Sigmoid colon (tissue), 6 donors: ENCODE measurements at regions not wholly inside any gene's neighbourhood (a gene's known extent, or its start where the extent isn't known, plus 50 kb on each side); places are given as distances from the start of the nearest gene placed in this dataset.
"Not testable (repeated sequence)": the region's sequence is repeated elsewhere in the genome, so short reads cannot be mapped to it uniquely, and the experiment has no call there.

Source experiments
- DNase-seq: peaks from one replicate; pipeline ENCODE4 v3.0.0-alpha.2; 2019
- H3K27ac ChIP-seq, 4 donors: fragments of 200-600 bp; sonication (generic); one replicate each; pipeline ENCODE4 v1.5.1; 2016 to 2019; ENCODE audit warnings: mild to moderate bottlenecking in 1 of 4
- H3K27me3 ChIP-seq, 3 donors: fragments of 200-600 bp; sonication (generic); one replicate each; pipeline ENCODE4 v1.5.1; 2019; ENCODE audit warnings: mild to moderate bottlenecking in 1 of 3
- H3K36me3 ChIP-seq, 4 donors: fragments of 200-600 bp; sonication (generic); one replicate each; pipeline ENCODE4 v1.5.1; 2016 to 2019
- H3K4me1 ChIP-seq, 4 donors: fragments of 200-600 bp; sonication (generic); one replicate each; pipeline ENCODE4 v1.5.1; 2017 to 2019
- H3K4me3 ChIP-seq, 4 donors: fragments of 200-600 bp; sonication (generic); one replicate each; pipeline ENCODE4 v1.5.1; 2017 to 2019; ENCODE audit warnings: mild to moderate bottlenecking in 2 of 4, moderate library complexity in 1 of 4
- H3K9me3 ChIP-seq, 4 donors: fragments of 200-600 bp in 3 of 4; sonication (generic) in 3 of 4; one replicate each; pipeline versions ENCODE4 v1.5.1 to v1.6.1; 2013 to 2019
- CTCF ChIP-seq, 4 experiments: fragments of 450-650 bp in 3 of 4; fragments of 200-600 bp in 1 of 4; IDR thresholded peaks; one replicate each; pipeline ENCODE4 v1.5.1; 2016 to 2019; ENCODE audit warnings: antibody characterized with exemption in 4 of 4, mild to moderate bottlenecking in 3 of 4, moderate library complexity in 2 of 4
- EP300 ChIP-seq, 4 donors: sonication (generic); formaldehyde crosslinking; IDR thresholded peaks; one replicate each; pipeline ENCODE4 v1.6.1; 2017; ENCODE audit warnings: antibody characterized with exemption in 4 of 4
- POLR2A ChIP-seq, 2 donors: fragments of 450-650 bp; IDR thresholded peaks; one replicate each; pipeline ENCODE4 v1.6.1; 2016; ENCODE audit warnings: antibody characterized with exemption in 2 of 2, mild to moderate bottlenecking in 2 of 2, moderate library complexity in 2 of 2
- POLR2AphosphoS5 ChIP-seq, 4 donors: sonication (generic); formaldehyde crosslinking; IDR thresholded peaks; one replicate each; pipeline ENCODE4 v1.6.1; 2017; ENCODE audit warnings: antibody characterized with exemption in 4 of 4
- WGBS, 2 donors: extraction: QIAGEN DNeasy Blood & Tissue Kit; methylation state at CpG; one replicate each; pipeline ENCODE4 v1.1.7; 2013; 5-methylcytosine and 5-hydroxymethylcytosine counted together
- intact Hi-C: fragments of 100-400 bp; cut with DNase I; formaldehyde crosslinking; loops from one replicate; pipeline ENCODE4 v1.15.1; 2023
- donor health status: healthy with polysubstance abuse.
- donor health status: healthy.

GRCh38 chr14:101665478-101666078, 95.9 kb upstream of the PPP2R5C start:
- peaks cover 0 to 26% (median 12%) of the 10 kb centered on the region in 3 donors for H3K27me3 ChIP-seq
- DNase-seq, result no peak
- no peaks in the 10 kb centered on the region for H3K4me1 ChIP-seq
- no peak overlapping the region for H3K27ac ChIP-seq
- intact Hi-C loops, result no loop called here
- peaks cover 0 to 4% (median 3%) of the 10 kb centered on the region in 4 donors for H3K9me3 ChIP-seq
- H3K36me3 ChIP-seq, result no peaks in the 10 kb centered on the region
- H3K4me3 ChIP-seq, result no peak overlapping the region
- TF ChIP-seq CTCF (IDR thresholded peaks at IDR 0.05) (peak in 1 of 4 experiments; percentile 16), POLR2A (IDR thresholded peaks at IDR 0.05) (no peak), EP300 (IDR thresholded peaks at IDR 0.05) (no peak), POLR2AphosphoS5 (IDR thresholded peaks at IDR 0.05) (no peak)
- 37 to 50% methylated on average over 3 of the region's 3 CpGs for WGBS, 2 donors

- Histone ChIP-seq H3K4me1 (no peaks in the 10 kb centered on the region), H3K27ac (no peak overlapping the region), H3K4me3 (no peak overlapping the region), H3K9me3 (peaks cover 0 to 4% (median 3%) of the 10 kb centered on the region in 4 donors), H3K27me3 (peaks cover 0 to 26% (median 12%) of the 10 kb centered on the region in 3 donors), H3K36me3 (no peaks in the 10 kb centered on the region)
- no peak for DNase-seq
- 84 to 89% methylated on average over 16 of the region's 16 CpGs for WGBS, 2 donors
- TF ChIP-seq POLR2A (IDR thresholded peaks at IDR 0.05) (no peak), CTCF (IDR thresholded peaks at IDR 0.05) (no peak), EP300 (IDR thresholded peaks at IDR 0.05) (no peak), POLR2AphosphoS5 (IDR thresholded peaks at IDR 0.05) (no peak)
- intact Hi-C loops, result no loop called here
These were observed 95.2 kb upstream of the PPP2R5C start for GRCh38 chr14:101666264-101666663.

GRCh38 chr14:101669629-101670028, 91.9 kb upstream of the PPP2R5C start:
- H3K36me3 ChIP-seq, result no peaks in the 10 kb centered on the region
- DNase-seq, result no peak
- H3K27me3 ChIP-seq, result peaks cover 0 to 26% (median 12%) of the 10 kb centered on the region in 3 donors
- intact Hi-C loops, result no loop called here
- H3K27ac ChIP-seq, result no peak overlapping the region
- peaks cover 0 to 4% (median 3%) of the 10 kb centered on the region in 4 donors for H3K9me3 ChIP-seq
- no peak for TF ChIP-seq CTCF (IDR thresholded peaks at IDR 0.05)
- TF ChIP-seq POLR2AphosphoS5 (IDR thresholded peaks at IDR 0.05), result no peak
- TF ChIP-seq POLR2A (IDR thresholded peaks at IDR 0.05), result no peak
- TF ChIP-seq EP300 (IDR thresholded peaks at IDR 0.05), result no peak
- H3K4me1 ChIP-seq, result no peaks in the 10 kb centered on the region
- H3K4me3 ChIP-seq, result no peak overlapping the region

- no peak overlapping the region for H3K4me3 ChIP-seq
- TF ChIP-seq POLR2A (IDR thresholded peaks at IDR 0.05) (no peak), POLR2AphosphoS5 (IDR thresholded peaks at IDR 0.05) (no peak), CTCF (IDR thresholded peaks at IDR 0.05) (no peak), EP300 (IDR thresholded peaks at IDR 0.05) (no peak)
- no peak for DNase-seq
- H3K4me1 ChIP-seq, result no peaks in the 10 kb centered on the region
- 65 to 75% methylated on average over 5 of the region's 5 CpGs for WGBS, 2 donors
- intact Hi-C loops, result no loop called here
- no peaks in the 10 kb centered on the region for H3K36me3 ChIP-seq
- no peak overlapping the region for H3K27ac ChIP-seq
- peaks cover 0 to 4% (median 2%) of the 10 kb centered on the region in 4 donors for H3K9me3 ChIP-seq
- H3K27me3 ChIP-seq, result no peaks in the 10 kb centered on the region
These were observed 87.6 kb upstream of the PPP2R5C start for GRCh38 chr14:101673873-101674272.

- H3K27me3 ChIP-seq, H3K4me3 ChIP-seq, DNase-seq, H3K27ac ChIP-seq, intact Hi-C loops, H3K36me3 ChIP-seq, H3K4me1 ChIP-seq, H3K9me3 ChIP-seq: not testable (repeated sequence)
- WGBS, 2 donors, result 90 to 96% methylated on average over 1 of the region's 2 CpGs
These were observed 85.7 kb upstream of the PPP2R5C start for GRCh38 chr14:101675835-101676234.

- H3K4me3 ChIP-seq, DNase-seq, H3K9me3 ChIP-seq, H3K27me3 ChIP-seq, H3K36me3 ChIP-seq, H3K27ac ChIP-seq, intact Hi-C loops, H3K4me1 ChIP-seq: not testable (repeated sequence)
- 81 to 82% methylated on average over 11 of the region's 11 CpGs for WGBS, 2 donors
These were observed 83.6 kb upstream of the PPP2R5C start for GRCh38 chr14:101677912-101678327.
